ENCODE measurements at regions not wholly inside any gene's neighbourhood (a gene's known extent, or its start where the extent isn't known, plus 50 kb on each side); places are given as distances from the start of the nearest gene placed in this dataset.

- DNase-seq, result no peak
These were observed 304.9 kb downstream of the DHX15 start for GRCh38 chr4:24279469-24279868.

- no peak for DNase-seq
These were observed 305.7 kb downstream of the DHX15 start for GRCh38 chr4:24278693-24279092.

GRCh38 chr4:24274381-24274941 is 309.9 kb downstream of the DHX15 start:
- DNase-seq, result no peak

GRCh38 chr4:24273136-24273535 is 311.2 kb downstream of the DHX15 start:
- no peak for DNase-seq

- DNase-seq, result no peak
These were observed 317.2 kb downstream of the DHX15 start for GRCh38 chr4:24266951-24267722.

- no peak for DNase-seq
These were observed 318.4 kb downstream of the DHX15 start for GRCh38 chr4:24265989-24266388.

- DNase-seq, result no peak
These were observed 321.7 kb downstream of the DHX15 start for GRCh38 chr4:24262616-24263015.

GRCh38 chr4:24262084-24262483 is 322.3 kb downstream of the DHX15 start:
- no peak for DNase-seq

GRCh38 chr4:24260923-24261564 is 323.3 kb downstream of the DHX15 start:
- no peak for DNase-seq

GRCh38 chr4:24260133-24260715 is 324.1 kb downstream of the DHX15 start:
- DNase-seq, result no peak

GRCh38 chr4:24256547-24256946 is 327.8 kb downstream of the DHX15 start:
- no peak for DNase-seq

GRCh38 chr4:24256066-24256465 is 328.3 kb downstream of the DHX15 start:
- no peak for DNase-seq

- DNase-seq, result no peak
These were observed 332.2 kb downstream of the DHX15 start for GRCh38 chr4:24252121-24252520.

GRCh38 chr4:24251589-24251988 is 332.8 kb downstream of the DHX15 start:
- no peak for DNase-seq

- DNase-seq, result no peak
These were observed 334.4 kb downstream of the DHX15 start for GRCh38 chr4:24249972-24250371.

GRCh38 chr4:24248674-24249630 is 335.4 kb downstream of the DHX15 start:
- no peak for DNase-seq

GRCh38 chr4:24245491-24245820 is 338.9 kb downstream of the DHX15 start:
- no peak for DNase-seq

GRCh38 chr4:24244663-24245490 is 339.5 kb downstream of the DHX15 start:
- DNase-seq, result no peak

- DNase-seq, result no peak
These were observed 340.7 kb downstream of the DHX15 start for GRCh38 chr4:24243641-24244040.

GRCh38 chr4:24241511-24241910 is 342.8 kb downstream of the DHX15 start:
- DNase-seq, result no peak

- DNase-seq, result no peak
These were observed 343.7 kb downstream of the DHX15 start for GRCh38 chr4:24240655-24241054.

GRCh38 chr4:24237709-24238108 is 346.6 kb downstream of the DHX15 start:
- no peak for DNase-seq

Data from RPMI8226 (cell line).